DMS153 treated with DMSO at 0.1 percent for 48 hours (cell line): ENCODE measurements at regions not wholly inside any gene's neighbourhood (a gene's known extent, or its start where the extent isn't known, plus 50 kb on each side); places are given as distances from the start of the nearest gene placed in this dataset.
"Not testable (repeated sequence)": the region's sequence is repeated elsewhere in the genome, so short reads cannot be mapped to it uniquely, and the experiment has no call there.

Experiments used
- DNase-seq: peaks from one replicate; lab custom pipeline; 2025; ENCODE audit not compliant: unreplicated experiment; lab: John Stamatoyannopoulos, UW

DNA sequence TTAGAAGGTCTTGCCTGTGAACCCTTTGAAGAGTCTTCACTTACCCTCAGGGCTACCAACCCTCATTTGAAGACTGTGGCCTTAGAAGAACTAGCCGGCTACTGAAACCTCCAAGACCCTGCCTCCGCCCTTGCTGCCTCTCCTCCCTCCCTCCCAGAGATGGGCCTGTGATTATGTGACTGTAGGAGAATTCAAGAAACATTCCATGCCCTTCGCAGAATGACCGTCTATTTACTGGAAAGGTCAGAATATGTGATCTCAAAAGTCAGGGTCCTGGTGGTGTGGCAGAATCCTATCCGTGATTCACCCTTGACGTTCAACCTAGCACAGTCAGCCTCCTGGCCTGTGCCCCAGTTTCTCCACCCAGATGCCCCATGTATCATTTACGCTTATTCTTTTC, 109.6 kb downstream of the CTNND1 start:
- no peak for DNase-seq

DNA sequence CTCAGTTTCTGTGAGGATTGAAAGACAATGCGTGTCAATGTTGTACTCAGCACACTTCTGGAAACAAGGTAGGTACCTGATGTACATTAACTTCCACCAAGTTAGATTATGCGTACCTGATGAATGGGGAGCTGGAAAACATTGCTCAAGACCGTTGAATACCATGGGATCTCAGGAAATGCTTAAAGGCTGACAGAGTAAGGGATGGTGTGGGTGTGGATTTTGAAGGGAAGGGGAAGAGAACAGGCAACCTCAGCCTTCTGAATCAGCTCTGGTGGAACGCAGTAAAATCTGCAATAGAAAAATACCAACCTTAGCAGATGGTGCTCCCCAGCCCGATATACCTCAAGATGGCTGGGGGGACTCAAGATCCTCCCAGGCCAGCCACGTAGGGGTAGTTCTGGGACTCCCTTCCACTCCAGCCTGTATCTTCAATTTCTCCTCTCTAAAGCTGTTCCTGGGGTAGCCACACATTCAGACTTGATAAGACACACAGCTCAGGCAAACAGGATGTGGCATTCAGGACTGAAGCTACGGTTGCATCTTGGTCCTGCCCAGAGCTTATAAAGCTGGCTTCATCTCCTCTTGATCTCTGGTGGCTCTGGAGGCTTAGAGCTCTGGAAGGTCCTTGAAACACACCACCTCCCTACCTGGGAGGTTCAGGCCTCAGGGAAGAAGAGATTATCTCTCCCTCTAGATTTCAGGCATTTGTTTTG, 111.8 kb downstream of the CTNND1 start:
- DNase-seq = no peak

DNA sequence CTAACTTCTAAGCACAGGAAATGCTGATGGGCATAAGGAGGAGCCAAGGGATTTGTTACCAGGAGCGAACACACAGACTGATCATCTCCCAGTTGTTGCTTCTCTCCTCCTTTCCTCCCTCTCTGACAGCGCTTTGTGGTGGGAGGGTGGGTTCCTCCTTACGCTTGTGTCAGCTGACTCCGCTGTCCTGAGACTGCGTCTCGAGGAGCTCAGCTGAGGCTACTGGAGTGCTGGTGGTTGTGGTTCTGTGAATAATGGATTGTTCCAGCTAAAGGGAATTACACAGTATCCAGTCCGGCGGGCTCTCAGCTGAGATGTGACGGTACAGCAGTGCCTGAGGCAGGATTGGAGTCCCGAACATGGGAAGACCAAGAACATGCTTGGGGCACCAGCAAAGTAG, 113.4 kb downstream of the CTNND1 start:
- no peak for DNase-seq

DNA sequence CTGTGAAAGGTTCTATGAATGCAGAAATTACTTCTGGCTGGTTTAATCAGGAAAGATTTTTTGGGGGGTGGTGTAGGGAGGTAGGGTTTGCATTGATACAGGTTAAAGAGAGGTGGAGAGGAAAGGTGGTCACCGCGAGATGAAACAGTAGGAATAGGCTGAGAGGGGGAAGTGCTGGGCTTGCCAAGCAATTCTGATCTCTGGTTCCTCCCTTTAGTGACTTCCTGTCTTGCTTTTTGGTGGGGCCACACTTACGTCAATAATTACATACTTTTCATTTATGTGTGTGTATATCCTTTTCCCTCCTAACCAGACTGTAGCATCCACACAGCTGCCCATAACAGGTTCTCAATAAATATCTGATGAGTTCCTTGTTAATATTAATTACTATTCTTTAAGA, 120.0 kb downstream of the CTNND1 start:
- no peak for DNase-seq

DNA sequence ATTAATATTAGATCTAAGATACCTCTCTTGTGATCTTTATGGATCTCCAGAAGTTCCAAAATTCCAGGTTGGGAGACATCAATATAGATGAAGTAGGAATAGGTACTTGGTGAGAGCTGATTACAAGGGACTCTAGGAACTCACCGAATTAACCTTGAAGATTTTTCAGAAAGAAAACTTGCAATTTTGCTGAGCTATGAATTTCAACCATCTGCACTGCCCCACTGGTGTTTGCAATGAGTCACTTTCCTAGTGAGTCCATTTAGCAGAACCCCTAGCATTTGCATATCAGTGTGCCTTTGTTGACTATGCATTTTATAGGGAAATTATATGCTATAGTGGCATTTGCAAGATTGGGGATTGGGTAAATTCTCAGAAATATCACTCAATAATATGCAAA, 122.0 kb downstream of the CTNND1 start:
- DNase-seq = no peak

DNA sequence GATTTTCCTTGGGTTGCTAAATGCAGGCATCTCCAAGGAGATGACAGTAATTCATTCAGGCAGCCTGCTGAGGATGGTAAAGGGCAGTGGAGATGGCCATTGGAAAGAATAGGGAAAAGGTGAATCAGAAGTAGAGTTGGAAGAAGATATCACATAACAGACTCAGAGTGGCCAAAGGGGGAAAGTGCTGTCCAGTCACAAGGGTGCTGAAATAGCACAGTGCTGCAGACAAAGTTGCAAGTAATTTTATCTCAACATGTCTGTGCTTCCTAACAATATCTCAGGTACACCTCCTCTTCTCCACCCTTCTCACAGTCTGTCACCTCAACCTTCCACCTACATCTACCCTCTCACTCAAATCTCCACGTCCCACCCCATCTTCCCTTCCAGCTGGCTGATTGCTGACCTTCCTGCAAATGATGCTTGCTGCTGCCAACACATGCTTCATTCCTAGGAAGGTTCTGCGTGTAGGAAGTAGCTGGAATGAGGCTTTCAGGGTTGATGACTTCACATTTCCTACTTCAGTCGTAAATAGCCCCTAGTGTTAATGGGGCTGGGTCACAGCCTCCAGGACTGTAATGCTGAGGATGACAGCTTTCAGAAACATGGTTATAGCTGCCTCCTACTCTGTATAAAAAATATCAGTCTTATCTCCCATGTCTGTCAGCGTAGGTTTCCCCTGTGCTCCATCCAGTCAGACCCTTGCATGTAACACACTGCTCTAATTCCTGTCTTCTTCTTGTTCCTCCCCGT, 123.9 kb downstream of the CTNND1 start:
- no peak for DNase-seq

DNA sequence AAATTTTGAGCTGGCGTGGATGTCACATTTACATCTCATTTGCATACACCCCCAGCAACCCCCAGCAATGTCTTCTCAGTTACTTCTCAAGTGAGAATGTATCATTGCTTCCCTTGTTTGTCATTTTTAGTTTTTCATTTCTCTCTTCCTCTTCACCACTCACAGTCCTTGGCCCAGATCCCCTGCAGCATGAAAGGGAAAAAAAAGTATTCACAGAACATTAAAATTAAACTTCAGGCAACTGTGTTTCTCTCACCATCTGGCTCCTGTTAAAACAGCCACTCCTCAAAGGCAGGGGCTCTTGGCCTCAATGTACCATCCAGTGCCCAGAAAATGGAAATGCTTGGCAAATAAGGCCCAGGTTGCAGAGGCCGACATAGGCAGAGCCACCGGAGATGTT, 126.8 kb downstream of the CTNND1 start:
- no peak for DNase-seq

DNA sequence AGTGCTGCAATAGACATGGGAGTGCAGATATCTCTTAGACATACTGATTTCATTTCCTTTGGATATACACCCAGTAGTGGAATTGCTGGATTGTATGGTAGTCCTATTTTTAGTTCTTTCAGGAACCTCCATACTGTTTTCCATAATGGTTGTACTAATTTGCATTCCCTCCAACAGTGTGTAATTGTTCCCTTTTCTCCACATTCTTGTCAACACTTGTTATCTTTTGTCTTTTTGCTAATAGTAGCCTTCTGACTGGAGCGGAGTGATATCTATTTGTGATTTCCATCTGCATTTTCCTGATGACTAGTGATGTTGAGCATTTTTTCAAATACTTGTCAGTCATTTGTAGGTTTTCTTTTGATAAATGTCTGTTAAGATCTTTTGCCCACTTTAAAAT, 128.9 kb downstream of the CTNND1 start:
- no peak for DNase-seq

DNA sequence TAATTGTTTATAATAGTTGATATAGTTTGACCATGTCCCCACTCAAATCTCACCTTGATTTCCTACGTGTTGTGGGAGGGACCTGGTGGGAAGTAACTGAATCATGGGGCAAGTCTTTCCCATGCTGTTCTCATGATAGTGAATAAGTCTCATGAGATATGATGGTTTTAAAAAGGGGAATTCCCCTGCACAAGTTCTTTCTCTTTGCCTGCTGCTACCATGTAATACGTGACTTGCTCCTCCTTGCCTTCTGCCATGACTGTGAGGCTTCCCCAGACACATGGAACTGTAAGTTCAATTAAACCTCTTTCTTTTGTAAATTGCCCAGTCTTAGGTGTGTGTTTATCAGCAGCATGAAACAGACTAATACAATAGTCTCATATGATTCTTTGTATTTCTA, 130.5 kb upstream of the OR9Q1 start:
- DNase-seq = not testable (repeated sequence)

DNA sequence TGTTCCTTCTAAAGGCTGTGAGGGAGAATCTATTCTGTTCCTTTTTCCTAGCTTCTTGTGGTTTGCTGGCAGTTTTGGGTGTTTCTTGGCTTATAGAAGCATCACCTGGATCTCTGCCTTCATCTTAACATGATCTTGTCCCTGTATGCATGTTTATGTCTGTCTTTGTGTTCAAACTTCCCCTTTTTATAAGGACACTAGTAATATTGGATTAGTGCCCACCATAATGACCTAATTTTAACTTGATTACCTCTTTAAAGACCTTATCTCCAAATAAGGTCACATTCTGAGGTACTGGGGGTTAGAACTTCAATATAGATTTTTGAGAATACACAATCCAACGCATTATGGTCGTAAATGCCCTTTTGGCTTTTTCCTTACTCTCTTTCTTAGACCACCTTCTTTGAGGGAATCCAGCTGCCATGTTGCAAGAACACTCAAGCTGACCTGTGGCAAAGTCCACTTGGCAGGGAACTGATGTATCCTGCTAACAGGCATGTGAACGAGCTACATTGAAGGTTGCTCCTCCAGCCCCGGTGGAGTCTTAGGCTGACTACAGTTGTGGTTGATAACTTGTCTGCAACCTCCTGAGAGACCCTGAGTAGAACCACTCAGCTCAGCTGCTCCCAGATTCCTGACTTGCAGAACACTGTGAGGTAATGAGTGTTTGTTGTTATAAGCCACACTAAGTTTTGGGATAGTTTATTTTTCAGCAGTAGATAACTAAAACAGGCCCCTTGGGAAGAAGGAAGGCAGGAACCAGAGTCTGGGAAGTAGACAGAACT, 127.1 kb upstream of the OR9Q1 start:
- DNase-seq = no peak

DNA sequence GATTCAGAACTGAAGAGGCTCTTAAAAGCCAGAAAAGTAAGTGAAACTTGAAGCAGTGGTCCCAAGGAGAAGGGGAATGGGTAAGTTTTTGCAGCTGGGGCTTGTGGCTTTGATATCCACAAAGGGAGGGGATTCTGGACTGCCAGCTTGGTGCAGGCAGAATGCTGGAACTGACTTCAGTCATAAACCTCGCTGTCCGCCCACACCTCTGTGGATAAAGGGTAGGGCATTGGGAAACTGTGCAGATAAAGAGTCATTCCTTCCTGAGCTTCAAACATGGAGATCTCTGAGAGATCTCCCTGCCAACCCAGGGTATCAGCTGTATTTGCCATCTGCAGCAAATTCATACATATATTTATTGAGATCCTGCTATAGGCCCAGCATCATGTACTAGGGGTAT, 124.3 kb upstream of the OR9Q1 start:
- DNase-seq = no peak

DNA sequence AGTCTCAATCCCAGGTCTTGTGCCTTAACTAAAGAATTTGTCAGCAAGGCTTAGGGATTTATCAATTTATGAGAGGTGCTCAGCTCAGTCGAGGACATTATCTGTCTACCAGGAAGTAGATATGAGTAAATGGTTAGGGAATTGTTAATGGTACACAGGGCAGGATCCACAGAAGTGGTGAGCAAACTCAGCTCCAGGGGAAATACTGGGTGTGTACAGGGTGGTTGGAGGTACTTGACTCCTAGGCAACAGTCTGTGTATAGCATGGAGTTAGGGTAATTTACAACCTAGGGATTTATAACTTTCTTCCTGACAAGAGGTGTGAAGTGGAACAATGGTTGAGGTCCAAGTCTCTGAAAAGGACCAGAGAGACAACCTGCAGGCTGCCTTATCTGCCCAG, 123.4 kb upstream of the OR9Q1 start:
- peak; percentile 73 for DNase-seq

DNA sequence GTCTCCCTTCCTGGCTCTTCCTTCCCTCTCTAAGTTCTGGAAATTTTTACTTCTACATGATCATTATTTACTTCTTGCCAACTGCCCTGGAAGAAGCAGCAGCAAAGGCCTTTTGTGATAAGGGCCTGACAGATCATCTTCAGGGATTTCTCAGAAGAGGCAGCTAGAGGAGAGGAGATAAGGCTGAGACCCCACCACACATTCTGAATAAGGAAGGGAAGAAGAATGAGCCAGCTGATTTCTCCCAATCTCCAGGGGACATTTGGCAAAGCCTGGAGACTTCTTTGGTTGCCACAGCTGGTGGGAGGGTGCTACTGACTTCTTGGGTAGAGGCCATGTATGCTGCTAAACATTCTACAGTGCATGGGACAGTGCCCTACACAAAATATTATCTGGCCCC, 122.4 kb upstream of the OR9Q1 start:
- DNase-seq = no peak

DNA sequence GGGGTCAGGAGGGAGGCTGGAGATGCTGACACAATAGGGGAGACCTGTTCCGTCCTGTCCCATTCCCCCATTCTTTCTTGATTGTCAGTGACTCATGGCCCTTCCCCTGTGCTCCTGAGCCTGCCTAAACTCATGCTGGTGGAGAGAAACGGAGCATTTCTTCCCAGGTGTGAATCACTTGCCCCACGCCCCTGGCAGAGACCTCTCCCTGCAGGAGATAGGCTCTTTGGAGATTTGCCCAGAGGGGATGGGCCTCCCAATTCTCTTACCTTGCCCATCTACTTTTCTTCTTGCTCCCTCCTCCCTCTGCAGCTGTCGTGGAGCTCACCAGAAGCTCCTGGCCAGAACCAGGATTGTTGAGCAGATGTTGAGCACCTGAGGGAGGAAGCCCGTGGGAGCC, 121.9 kb upstream of the OR9Q1 start:
- DNase-seq = no peak

DNA sequence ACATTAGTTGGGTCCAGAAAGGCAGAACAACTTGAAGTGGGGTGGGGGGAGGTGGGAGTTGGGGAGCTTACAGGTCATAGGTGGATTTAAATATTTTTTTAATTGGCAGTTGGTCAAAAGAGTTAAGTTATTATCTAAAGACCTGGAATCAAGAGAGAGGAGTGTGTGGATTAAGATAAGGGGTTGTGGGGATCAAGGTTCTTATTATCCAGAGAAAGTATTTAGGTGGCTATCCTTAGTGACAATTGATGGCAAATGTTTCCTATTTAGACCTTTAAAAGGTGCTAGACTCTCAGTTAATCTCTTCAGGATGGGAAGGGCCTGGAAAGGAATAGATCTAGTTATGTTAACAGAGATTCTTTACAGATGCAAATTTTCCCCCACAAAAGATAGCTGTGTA, 120.7 kb upstream of the OR9Q1 start:
- DNase-seq = no peak

DNA sequence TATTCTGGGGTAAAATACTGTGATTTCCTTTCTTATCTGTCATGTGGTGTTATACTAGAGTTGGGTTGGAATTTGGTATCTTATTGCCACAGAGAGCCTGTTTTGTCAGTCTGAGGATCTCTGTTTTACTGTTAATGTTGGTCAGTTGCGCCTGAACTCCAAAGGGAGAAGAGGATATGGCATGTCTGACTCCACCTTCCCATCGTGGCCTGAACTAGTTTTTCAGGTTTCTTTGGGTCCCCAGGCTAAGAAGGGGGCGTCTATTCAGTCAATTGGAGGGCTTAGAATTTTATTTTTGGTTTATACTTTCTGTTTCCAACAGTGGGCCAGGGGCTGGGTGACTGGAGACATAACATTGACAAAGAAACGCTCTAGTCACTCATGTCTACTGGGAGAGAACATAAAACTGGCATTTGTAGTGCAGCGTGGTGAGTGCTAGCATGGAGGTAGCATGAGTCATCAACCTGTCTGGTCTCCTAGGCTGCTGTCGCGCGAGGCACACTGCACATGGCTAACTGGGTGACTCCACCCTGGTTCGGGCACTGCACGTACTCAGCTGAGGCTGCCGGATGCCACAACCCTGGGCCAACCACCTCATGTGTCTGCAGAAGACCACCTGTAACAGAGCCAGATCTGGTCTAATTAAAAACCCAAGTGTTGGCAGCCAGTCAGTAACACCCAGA, 120.1 kb upstream of the OR9Q1 start:
- peak; percentile 46 for DNase-seq

DNA sequence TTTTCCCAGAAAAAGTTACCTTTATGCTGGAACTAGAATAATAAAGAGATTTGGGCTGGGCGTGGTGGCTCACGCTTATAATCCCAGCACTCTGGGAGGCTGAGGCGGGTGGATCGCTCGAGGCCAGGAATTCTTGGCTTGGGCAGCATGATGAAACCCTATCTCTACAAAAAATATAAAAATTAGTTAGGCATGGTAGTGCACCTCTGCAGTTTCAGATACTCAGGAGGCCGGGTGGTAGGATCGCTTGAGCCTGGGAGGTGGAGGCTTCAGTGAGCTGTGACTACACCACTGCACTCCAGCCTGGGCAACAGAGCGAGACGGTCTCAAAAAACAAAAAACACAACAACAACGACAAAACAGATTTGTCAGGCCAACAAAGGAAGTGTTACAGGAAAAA, 119.3 kb upstream of the OR9Q1 start:
- no peak for DNase-seq

DNA sequence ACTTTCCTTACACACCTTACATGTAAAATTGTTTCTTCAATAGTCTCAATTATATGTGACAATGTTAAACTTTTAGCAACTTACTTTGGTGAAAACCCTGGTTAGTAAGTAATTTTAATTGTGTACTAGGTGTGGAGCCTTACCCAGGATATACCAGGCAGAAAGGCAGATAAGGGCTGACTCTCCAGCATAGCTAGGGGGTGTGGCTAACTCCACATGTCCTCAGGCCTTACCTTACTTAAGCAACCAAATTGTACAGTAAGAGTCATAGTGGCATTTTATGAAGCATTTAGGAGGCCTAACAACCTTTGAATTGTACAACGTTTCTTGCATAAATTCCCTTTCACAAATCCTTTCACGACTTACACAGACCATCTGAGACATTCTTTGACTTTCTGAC, 118.2 kb upstream of the OR9Q1 start:
- DNase-seq = no peak

DNA sequence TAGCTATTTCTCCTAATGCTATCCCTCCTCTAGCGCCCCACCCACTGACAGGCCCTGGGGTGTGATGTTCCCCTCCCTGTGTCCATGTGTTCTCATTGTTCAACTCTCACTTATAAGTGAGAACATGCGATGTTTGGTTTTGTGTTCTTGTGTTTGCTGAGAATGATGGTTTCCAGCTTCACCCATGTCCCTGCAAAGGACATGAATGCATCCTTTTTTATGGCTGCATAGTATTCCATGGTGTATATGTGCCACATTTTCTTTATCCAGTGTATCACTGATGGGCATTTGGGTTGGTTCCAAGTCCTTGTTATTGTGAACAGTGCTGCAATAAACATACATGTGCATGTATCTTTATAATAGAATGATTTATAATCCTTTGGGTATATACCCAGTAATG, 115.3 kb upstream of the OR9Q1 start:
- not testable (repeated sequence) for DNase-seq

DNA sequence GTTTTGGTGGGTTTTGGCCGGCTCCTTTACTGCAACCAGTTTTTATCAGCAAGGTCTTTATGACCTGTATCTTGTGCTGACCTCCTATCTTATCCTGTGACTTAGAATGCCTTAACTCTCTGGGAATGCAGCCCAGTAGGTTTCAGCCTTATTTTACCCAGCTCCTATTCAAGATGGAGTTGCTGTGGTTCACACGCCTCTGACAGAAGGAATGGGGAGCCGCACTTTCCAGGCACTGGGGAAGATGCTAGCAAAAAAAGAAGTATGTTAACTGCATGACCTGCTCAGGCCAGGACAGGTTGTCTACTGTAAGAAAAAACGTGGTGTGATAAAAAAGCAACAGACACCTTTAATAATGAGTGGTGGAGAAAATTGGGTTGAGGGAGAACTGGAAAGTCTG, 112.2 kb upstream of the OR9Q1 start:
- not testable (repeated sequence) for DNase-seq
